ENCODE measurements at regions not wholly inside any gene's neighbourhood (a gene's known extent, or its start where the extent isn't known, plus 50 kb on each side); places are given as distances from the start of the nearest gene placed in this dataset.

DNA sequence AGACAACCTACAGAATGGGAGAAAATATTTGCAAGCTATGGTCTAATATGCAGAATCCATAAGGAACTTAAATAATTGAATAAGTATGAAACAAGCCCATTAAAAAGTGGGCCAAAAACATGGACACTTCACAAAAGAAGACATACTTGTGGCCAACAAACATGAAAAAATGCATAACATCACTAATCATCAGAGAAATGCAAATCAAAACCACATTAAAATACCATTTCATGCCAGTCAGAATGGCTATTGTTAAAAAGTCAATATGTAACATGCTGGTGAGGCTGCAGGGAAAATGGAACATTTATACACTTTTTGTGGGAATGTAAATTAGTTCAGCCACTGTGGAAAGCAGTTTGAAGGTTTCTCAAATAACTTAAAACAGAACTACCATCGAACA is 945.4 kb upstream of the FLRT2 start:
- TF ChIP-seq, protein P1, sequence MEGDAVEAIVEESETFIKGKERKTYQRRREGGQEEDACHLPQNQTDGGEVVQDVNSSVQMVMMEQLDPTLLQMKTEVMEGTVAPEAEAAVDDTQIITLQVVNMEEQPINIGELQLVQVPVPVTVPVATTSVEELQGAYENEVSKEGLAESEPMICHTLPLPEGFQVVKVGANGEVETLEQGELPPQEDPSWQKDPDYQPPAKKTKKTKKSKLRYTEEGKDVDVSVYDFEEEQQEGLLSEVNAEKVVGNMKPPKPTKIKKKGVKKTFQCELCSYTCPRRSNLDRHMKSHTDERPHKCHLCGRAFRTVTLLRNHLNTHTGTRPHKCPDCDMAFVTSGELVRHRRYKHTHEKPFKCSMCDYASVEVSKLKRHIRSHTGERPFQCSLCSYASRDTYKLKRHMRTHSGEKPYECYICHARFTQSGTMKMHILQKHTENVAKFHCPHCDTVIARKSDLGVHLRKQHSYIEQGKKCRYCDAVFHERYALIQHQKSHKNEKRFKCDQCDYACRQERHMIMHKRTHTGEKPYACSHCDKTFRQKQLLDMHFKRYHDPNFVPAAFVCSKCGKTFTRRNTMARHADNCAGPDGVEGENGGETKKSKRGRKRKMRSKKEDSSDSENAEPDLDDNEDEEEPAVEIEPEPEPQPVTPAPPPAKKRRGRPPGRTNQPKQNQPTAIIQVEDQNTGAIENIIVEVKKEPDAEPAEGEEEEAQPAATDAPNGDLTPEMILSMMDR (IDR thresholded peaks at IDR 0.05), result no peak
- no peak for TF ChIP-seq POLR2A (IDR thresholded peaks at IDR 0.05)
- no peak overlapping the region for H3K4me3 ChIP-seq (ENCODE audit: low read depth, poor library complexity, severe bottlenecking)
- intact Hi-C loops (cut with DNase I; ENCODE audit: low total_unique reads), result no loop called here
- no peak for DNase-seq (ENCODE audit: low spot score in 2 of 2)
- 54 to 68% methylated on average over 1 of the region's 1 CpG for WGBS, 2 donors

DNA sequence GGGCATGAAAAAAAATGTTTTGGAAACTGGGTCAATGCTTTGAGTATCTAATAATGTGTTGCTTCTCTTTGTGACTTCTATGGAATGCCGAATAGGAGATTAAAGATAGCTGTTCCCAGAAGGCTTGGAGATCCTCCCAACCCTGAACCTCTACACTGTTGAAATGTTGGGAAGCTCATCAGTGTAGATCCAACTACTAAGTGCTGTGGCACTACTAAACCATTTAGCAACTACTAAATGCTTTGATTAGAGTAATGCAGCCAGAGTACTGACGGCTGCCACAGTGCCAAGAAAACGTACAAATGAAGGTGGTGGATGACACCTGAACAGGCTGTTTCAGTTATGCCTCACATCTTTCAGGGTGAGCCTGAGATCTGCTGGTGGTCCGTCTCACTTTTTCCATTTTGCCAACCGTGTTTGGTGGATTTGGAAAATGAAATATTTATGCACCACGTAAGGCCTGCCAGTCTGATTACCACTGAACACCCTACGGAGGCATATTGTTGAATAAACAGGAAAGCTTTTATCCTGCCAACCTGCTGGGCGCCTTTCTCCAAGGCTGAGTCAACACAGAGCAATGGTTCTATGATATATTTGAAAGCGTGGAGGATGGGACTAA is 938.0 kb upstream of the FLRT2 start:
- intact Hi-C loops (cut with DNase I; ENCODE audit: low total_unique reads), result no loop called here
- WGBS, 2 donors, result 56 to 65% methylated on average over 9 of the region's 9 CpGs
- no peak for DNase-seq (ENCODE audit: low spot score in 2 of 2)
- H3K4me3 ChIP-seq (ENCODE audit: low read depth, poor library complexity, severe bottlenecking), result no peak overlapping the region
- TF ChIP-seq, protein P1 (IDR thresholded peaks at IDR 0.05), result no peak
- TF ChIP-seq POLR2A (IDR thresholded peaks at IDR 0.05), result no peak

DNA sequence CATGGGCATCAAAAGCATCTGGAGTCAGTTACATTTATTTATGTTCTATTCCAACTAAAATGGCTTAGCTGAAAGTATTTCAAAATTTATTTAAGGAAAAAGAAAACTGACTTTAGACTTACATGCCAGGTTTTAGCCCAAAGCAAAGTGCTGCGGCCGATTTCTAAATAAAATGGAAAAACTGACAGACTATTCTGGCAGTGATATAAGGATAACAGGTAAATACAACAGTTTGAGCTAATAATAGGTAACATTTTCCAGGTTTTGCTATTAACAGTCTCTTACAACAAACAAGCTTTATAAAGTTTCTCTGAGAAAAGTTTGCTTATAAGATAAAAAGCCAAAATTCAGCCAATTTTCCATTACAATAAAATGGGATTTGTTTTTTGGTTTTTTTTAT is 937.2 kb upstream of the FLRT2 start:
- intact Hi-C loops (cut with DNase I; ENCODE audit: low total_unique reads), result no loop called here
- DNase-seq (ENCODE audit: low spot score in 2 of 2), result no peak
- 45 to 61% methylated on average over 2 of the region's 2 CpGs for WGBS, 2 donors
- H3K4me3 ChIP-seq (ENCODE audit: low read depth, poor library complexity, severe bottlenecking), result no peak overlapping the region
- TF ChIP-seq, protein P1 (IDR thresholded peaks at IDR 0.05), result no peak
- TF ChIP-seq POLR2A (IDR thresholded peaks at IDR 0.05), result no peak

DNA sequence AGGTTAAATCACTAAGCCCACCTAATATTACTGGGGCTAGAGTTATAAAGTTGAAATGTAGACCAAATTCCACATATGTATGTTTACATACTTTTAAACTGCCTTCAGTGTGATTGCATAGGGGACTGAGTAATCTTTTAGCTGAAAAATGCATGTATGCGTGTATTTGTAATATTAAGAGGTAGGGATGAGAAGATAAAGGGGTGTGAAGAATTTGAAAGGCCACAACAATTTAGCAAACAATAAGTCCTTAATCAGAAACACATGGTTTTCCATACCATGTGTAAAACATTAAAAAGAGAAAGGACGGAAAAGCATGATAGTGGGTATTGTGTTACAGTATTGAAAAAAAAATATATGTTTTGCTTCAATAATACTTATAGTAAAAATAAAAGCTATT is 919.9 kb upstream of the FLRT2 start:
- WGBS, 2 donors, result 78 to 83% methylated on average over 2 of the region's 2 CpGs
- intact Hi-C loops (cut with DNase I; ENCODE audit: low total_unique reads), result no loop called here
- no peak overlapping the region for H3K4me3 ChIP-seq (ENCODE audit: low read depth, poor library complexity, severe bottlenecking)
- no peak for TF ChIP-seq POLR2A (IDR thresholded peaks at IDR 0.05)
- TF ChIP-seq, protein P1 (IDR thresholded peaks at IDR 0.05), result no peak
- DNase-seq (ENCODE audit: low spot score in 2 of 2), result no peak

DNA sequence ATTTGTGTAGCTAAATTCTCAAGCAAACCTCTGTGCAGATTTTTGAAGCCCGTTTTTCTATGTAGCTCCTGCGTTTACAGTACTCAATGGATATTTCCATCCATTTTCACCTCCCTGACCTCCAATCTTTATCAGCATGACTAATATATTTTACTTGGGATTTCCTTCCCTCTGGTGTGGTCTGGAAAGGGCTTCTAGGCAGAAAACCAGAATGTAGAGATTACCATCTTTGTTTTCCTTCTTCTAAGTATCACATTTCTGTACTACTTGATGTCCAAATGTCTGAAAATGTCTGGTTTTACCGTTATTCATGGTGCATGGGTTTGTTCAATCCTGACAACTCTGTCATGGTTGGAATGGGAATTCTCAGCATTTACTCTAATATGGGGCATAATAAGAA is 907.6 kb upstream of the FLRT2 start:
- intact Hi-C loops (cut with DNase I; ENCODE audit: low total_unique reads), result no loop called here
- H3K4me3 ChIP-seq (ENCODE audit: low read depth, poor library complexity, severe bottlenecking), result no peak overlapping the region
- TF ChIP-seq, protein P1 (IDR thresholded peaks at IDR 0.05), result no peak
- no peak for TF ChIP-seq POLR2A (IDR thresholded peaks at IDR 0.05)
- DNase-seq (ENCODE audit: low spot score in 2 of 2), result no peak
- 79 to 83% methylated on average over 3 of the region's 3 CpGs for WGBS, 2 donors

DNA sequence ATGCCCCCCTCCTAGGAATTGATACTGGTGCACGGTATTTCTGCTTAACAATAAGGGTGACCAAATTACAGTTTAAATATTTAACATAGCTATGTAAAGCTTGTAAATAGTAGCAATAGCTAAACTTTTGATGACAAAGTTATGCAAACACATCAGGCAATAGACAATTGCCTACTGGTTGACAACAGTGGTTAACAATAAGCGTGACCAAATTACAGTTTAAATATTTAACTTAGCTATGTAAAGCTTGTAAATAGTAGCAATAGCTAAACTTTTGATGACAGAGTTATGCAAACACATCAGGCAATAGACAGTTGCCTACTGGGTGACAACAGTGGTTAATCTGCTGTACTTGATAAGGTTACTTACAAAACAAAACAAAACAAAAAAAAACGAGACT is 886.5 kb upstream of the FLRT2 start:
- 78 to 80% methylated on average over 3 of the region's 3 CpGs for WGBS, 2 donors
- H3K4me3 ChIP-seq (ENCODE audit: low read depth, poor library complexity, severe bottlenecking), result no peak overlapping the region
- intact Hi-C loops (cut with DNase I; ENCODE audit: low total_unique reads), result no loop called here
- DNase-seq (ENCODE audit: low spot score in 2 of 2), result no peak
- TF ChIP-seq, protein P1 (IDR thresholded peaks at IDR 0.05), result no peak
